ENCODE measurements at regions not wholly inside any gene's neighbourhood (a gene's known extent, or its start where the extent isn't known, plus 50 kb on each side); places are given as distances from the start of the nearest gene placed in this dataset.

DNA sequence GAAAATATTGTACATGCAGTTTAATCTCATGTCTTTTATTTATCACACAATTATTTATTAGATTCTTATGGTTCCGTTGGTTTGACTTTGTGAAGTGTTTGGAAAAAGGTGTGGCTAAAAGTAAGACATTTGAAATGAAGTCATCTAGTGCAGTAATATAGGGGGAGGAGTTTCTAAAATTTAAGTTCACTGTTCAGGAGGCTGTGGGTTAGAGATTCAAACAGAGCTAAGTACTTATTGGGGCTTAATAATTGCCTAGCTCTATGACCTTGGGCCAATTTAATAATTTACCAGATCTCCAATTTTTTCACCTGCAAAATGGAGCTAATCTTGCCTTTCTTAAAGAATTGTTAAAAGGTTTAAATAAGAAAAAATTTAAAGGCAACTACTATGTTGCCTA is 144.6 kb downstream of the NDFIP2 start:
- no peak for TF ChIP-seq CTCF (IDR thresholded peaks at IDR 0.05 in 8 of 11, conservative IDR thresholded peaks at IDR 0.05 in 3 of 11)
- TF ChIP-seq POLR2A (IDR thresholded peaks at IDR 0.05), result no peak

Measured in spleen (tissue), 7 donors.